ENCODE measurements at regions not wholly inside any gene's neighbourhood (a gene's known extent, or its start where the extent isn't known, plus 50 kb on each side); places are given as distances from the start of the nearest gene placed in this dataset.

DNA sequence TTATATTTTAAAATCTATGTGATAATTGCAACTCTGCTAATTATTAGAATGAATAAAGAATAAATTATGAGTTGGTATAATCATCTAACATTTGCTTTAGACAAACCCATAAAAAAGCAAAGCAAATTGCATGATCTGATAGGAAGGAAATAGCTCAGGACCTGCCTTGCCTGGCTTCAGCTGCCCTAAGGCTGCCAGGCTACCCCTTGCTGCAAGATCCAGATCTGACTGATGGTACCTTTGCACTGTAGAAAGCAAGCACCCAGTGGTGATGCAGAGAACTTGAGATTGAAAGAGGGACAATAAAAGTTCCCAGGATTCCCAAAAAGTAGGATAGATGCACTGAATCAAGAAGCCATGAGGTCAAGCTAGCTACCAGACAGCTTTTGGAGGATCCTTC is 100.9 kb upstream of the FSTL4 start:
- H2AFZ ChIP-seq (ENCODE audit: low read length) = no peak overlapping the region
- H3K14ac ChIP-seq (ENCODE audit: insufficient read length) = no peak overlapping the region
- no peaks in the 10 kb centered on the region for H3K36me3 ChIP-seq (ENCODE audit: control insufficient read depth in 2 of 4, insufficient read depth in 4 of 4, low read length in 3 of 4)
- no peak overlapping the region for H2BK20ac ChIP-seq (ENCODE audit: low read length)
- no peak overlapping the region for H2AK5ac ChIP-seq (ENCODE audit: low read depth, low read length)
- H3K9me3 ChIP-seq (ENCODE audit: insufficient read depth in 2 of 2, low read depth in 1 of 2, low read length in 1 of 2) = no peaks in the 10 kb centered on the region
- DNase-seq (ENCODE audit: low read depth in 1 of 2, low spot score in 2 of 2) (no peak), FAIRE-seq (no peak)
- H3K9ac ChIP-seq (replicated peaks in 1 of 4; ENCODE audit: extremely low read depth in 1 of 4, low read depth in 3 of 4, low read length in 3 of 4) = no peak overlapping the region
- H4K91ac ChIP-seq (replicated peaks; ENCODE audit: insufficient read length, low read length) = no peak overlapping the region
- H2BK12ac ChIP-seq (ENCODE audit: low read depth, low read length) = no peak overlapping the region
- H2BK15ac ChIP-seq (ENCODE audit: low read length) = no peak overlapping the region
- no peak overlapping the region for H2BK120ac ChIP-seq (replicated peaks; ENCODE audit: low read depth, low read length)
- H3K4me3 ChIP-seq (ENCODE audit: extremely low read depth in 1 of 4, insufficient read depth in 2 of 4, low read depth in 3 of 4, low read length in 4 of 4) = no peak overlapping the region
- H3K79me2 ChIP-seq (ENCODE audit: control insufficient read depth in 1 of 2, insufficient read depth in 2 of 2, low read length in 2 of 2) = no peaks in the 10 kb centered on the region
- TF ChIP-seq TAF1 (IDR thresholded peaks at IDR 0.05; ENCODE audit: low read depth, low read length) = no peak
- no peak for TF ChIP-seq CBX5 (IDR thresholded peaks at IDR 0.05; ENCODE audit: low read depth, low read length)
- TF ChIP-seq CTBP2 (IDR thresholded peaks at IDR 0.05; ENCODE audit: borderline replicate concordance, insufficient read depth, insufficient read length, low read length) = no peak
- TF ChIP-seq RNF2 (IDR thresholded peaks at IDR 0.05; ENCODE audit: borderline replicate concordance, low read depth, low read length, missing control alignments, poor library complexity, severe bottlenecking) = no peak
- no peak for TF ChIP-seq ZNF274 (IDR thresholded peaks at IDR 0.05; ENCODE audit: borderline replicate concordance, extremely low read depth, low read length)
- no peak for TF ChIP-seq NANOG (IDR thresholded peaks at IDR 0.05; ENCODE audit: insufficient read depth, low read depth, low read length, poor library complexity, severe bottlenecking)
- TF ChIP-seq BRCA1 (IDR thresholded peaks at IDR 0.05; ENCODE audit: low read depth, low read length) = no peak
- TF ChIP-seq PHF8 (conservative IDR thresholded peaks at IDR 0.05; ENCODE audit: low read depth, low read length) = no peak
- TF ChIP-seq, protein P1, sequence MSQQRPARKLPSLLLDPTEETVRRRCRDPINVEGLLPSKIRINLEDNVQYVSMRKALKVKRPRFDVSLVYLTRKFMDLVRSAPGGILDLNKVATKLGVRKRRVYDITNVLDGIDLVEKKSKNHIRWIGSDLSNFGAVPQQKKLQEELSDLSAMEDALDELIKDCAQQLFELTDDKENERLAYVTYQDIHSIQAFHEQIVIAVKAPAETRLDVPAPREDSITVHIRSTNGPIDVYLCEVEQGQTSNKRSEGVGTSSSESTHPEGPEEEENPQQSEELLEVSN (IDR thresholded peaks at IDR 0.05) = no peak
- H3K18ac ChIP-seq (ENCODE audit: extremely low read depth, low read length) = no peak overlapping the region
- no peaks in the 10 kb centered on the region for H4K20me1 ChIP-seq (replicated peaks in 1 of 2; ENCODE audit: control insufficient read depth in 1 of 2, insufficient read depth in 2 of 2, low read length in 2 of 2)
- H4K5ac ChIP-seq (ENCODE audit: insufficient read length, low read depth, low read length) = no peak overlapping the region
- ChIA-PET POLR2A (ENCODE audit: partially characterized antibody) (no interaction called here), CTCF (ENCODE audit: partially characterized antibody) (interaction anchor here (0.9 to 2.0 kb wide), 6 partner anchors 9 to 426 kb away, joined by 3 to 7 read pairs (median 4); no protein-coding TSS in a partner anchor)
- no peaks in the 10 kb centered on the region for H3K4me1 ChIP-seq (replicated peaks in 1 of 4; ENCODE audit: control insufficient read depth in 3 of 4, insufficient read depth in 4 of 4, low read length in 3 of 4)
- H3K79me1 ChIP-seq (ENCODE audit: low read depth, low read length) = no peaks in the 10 kb centered on the region
- no peak overlapping the region for H3K27ac ChIP-seq (ENCODE audit: low read depth, low read length)
- H3K4me2 ChIP-seq (ENCODE audit: insufficient read depth in 1 of 2, low read depth in 2 of 2, low read length in 2 of 2) = no peak overlapping the region
- no peaks in the 10 kb centered on the region; a peak in 1 of 7 replicates for H3K27me3 ChIP-seq (replicated peaks in 1 of 4; ENCODE audit: control insufficient read depth in 3 of 4, extremely low read depth in 1 of 4, insufficient read depth in 3 of 4, low read length in 3 of 4)
- no peak overlapping the region for H4K8ac ChIP-seq (ENCODE audit: extremely low read depth, insufficient read depth, low read length)
- H3K56ac ChIP-seq (replicated peaks; ENCODE audit: insufficient read length, low read depth, low read length) = no peak overlapping the region
- no peak overlapping the region for H2BK5ac ChIP-seq (ENCODE audit: low read depth, low read length)
- no peak overlapping the region for H3K23ac ChIP-seq (ENCODE audit: insufficient read length)
- no peaks in the 10 kb centered on the region for H3K23me2 ChIP-seq (ENCODE audit: low read depth, low read length)
- no peak overlapping the region for H3K4ac ChIP-seq (replicated peaks; ENCODE audit: insufficient read length, low read depth, low read length)
